ENCODE measurements at regions not wholly inside any gene's neighbourhood (a gene's known extent, or its start where the extent isn't known, plus 50 kb on each side); places are given as distances from the start of the nearest gene placed in this dataset.

DNA sequence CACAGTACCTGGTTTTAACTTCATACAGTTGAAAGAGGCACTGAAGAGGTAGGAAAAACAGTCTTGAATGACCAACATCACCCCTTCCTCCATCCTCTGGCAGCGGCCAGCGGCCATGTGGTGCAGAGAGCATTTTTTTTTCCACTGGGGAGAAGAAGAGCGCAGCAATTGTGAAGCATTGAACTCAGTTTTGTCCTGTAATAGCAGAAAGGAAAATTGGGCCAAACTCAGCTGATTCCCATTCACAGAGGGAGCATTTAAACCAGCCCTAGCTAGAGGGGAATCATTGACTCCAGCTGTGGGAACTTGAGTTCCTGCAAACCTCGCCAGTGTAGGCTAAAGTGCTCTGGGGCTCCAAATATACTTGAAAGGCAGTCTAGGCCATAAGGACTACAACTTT is 316.6 kb upstream of the CHST9 start:
- Histone ChIP-seq H3K36me3 (no peaks in the 10 kb centered on the region), H3K4me3 (no peak overlapping the region), H3K27me3 (replicated peaks; ENCODE audit: insufficient read depth) (no peaks in the 10 kb centered on the region), H3K27ac (no peak overlapping the region), H3K9me3 (no peaks in the 10 kb centered on the region), H3K4me1 (ENCODE audit: control insufficient read depth in 1 of 2, low read depth in 2 of 2) (no peaks in the 10 kb centered on the region)
- DNase-seq (ENCODE audit: low spot score) (no peak), ATAC-seq (ENCODE audit: insufficient number of reproducible peaks, low FRiP score, low read depth) (no peak)
- TF ChIP-seq, protein P1, sequence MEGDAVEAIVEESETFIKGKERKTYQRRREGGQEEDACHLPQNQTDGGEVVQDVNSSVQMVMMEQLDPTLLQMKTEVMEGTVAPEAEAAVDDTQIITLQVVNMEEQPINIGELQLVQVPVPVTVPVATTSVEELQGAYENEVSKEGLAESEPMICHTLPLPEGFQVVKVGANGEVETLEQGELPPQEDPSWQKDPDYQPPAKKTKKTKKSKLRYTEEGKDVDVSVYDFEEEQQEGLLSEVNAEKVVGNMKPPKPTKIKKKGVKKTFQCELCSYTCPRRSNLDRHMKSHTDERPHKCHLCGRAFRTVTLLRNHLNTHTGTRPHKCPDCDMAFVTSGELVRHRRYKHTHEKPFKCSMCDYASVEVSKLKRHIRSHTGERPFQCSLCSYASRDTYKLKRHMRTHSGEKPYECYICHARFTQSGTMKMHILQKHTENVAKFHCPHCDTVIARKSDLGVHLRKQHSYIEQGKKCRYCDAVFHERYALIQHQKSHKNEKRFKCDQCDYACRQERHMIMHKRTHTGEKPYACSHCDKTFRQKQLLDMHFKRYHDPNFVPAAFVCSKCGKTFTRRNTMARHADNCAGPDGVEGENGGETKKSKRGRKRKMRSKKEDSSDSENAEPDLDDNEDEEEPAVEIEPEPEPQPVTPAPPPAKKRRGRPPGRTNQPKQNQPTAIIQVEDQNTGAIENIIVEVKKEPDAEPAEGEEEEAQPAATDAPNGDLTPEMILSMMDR (IDR thresholded peaks at IDR 0.05), result no peak

DNA sequence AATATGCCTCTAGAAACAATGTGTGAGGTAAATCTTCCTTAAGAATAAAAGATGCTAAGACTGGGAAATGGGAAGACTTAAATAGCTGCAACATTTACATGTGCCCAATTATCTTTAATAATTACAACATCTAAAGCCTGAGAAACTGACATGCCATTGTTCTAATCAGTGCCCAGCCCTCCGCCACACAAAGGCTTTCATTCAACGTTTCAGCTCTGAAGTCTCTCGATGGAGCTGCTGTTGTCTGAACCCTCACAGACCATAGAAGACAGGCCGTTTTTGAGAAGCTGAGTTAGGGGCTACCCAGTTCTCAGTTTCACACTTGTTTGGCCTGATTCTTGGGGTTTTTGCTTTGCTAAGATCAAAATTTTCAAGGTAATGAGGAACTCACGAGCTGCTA is 315.4 kb upstream of the CHST9 start:
- no peaks in the 10 kb centered on the region for H3K36me3 ChIP-seq
- DNase-seq (ENCODE audit: low spot score) (no peak), ATAC-seq (ENCODE audit: insufficient number of reproducible peaks, low FRiP score, low read depth) (no peak)
- H3K27ac ChIP-seq, result no peak overlapping the region
- H3K27me3 ChIP-seq (replicated peaks; ENCODE audit: insufficient read depth), result no peaks in the 10 kb centered on the region
- H3K9me3 ChIP-seq, result no peaks in the 10 kb centered on the region
- TF ChIP-seq, protein P1 (IDR thresholded peaks at IDR 0.05), result no peak
- H3K4me1 ChIP-seq (ENCODE audit: control insufficient read depth in 1 of 2, low read depth in 2 of 2), result no peaks in the 10 kb centered on the region
- H3K4me3 ChIP-seq, result no peak overlapping the region

DNA sequence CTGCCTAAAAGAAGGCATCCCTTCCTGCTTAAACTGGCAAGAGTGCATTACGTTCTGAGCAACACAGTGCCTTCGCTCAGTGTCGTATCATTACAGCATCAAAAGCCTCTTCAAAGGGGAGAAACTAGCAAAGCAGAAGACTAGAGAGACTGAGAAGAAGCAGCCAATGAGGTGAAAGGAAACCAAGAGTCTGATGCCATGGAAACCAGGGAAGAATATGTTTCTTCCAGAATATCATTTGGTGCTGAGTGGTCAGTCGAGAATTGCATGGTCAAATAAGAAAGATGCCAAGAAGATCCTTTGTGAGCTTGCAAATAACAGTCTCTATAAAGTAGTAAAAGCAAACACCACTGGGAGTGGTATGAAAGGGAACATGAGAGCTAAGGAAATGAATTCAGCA is 312.1 kb upstream of the CHST9 start:
- no peaks in the 10 kb centered on the region for H3K9me3 ChIP-seq
- ATAC-seq (ENCODE audit: insufficient number of reproducible peaks, low FRiP score, low read depth) (no peak), DNase-seq (ENCODE audit: low spot score) (no peak)
- no peak overlapping the region for H3K4me3 ChIP-seq
- TF ChIP-seq, protein P1 (IDR thresholded peaks at IDR 0.05), result no peak
- H3K4me1 ChIP-seq (ENCODE audit: control insufficient read depth in 1 of 2, low read depth in 2 of 2), result no peaks in the 10 kb centered on the region
- H3K27me3 ChIP-seq (replicated peaks; ENCODE audit: insufficient read depth), result no peaks in the 10 kb centered on the region
- H3K36me3 ChIP-seq, result no peaks in the 10 kb centered on the region
- H3K27ac ChIP-seq, result no peak overlapping the region

DNA sequence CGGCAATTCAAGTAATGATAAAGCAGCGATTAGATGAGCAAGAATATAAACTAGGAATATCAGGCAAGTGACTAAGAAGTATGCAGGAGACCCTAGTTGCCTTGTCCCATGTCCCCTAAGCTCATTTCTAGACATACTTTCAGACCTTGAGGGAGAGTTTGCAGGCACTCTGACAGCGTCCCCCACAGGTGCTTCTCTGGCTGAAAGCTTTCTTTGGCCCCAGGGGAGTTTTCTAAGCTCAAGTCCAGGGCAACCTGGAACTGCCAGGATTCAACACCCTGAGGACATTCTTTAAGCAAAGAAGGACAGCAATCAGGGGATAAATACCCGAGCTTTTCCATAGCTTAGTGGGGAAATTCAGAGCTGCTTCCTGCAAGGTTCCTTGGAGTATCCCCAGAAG is 308.1 kb upstream of the CHST9 start:
- H3K27ac ChIP-seq, result no peak overlapping the region
- H3K9me3 ChIP-seq, result no peaks in the 10 kb centered on the region
- no peaks in the 10 kb centered on the region for H3K4me1 ChIP-seq (ENCODE audit: control insufficient read depth in 1 of 2, low read depth in 2 of 2)
- no peaks in the 10 kb centered on the region for H3K36me3 ChIP-seq
- H3K27me3 ChIP-seq (replicated peaks; ENCODE audit: insufficient read depth), result no peaks in the 10 kb centered on the region
- ATAC-seq (ENCODE audit: insufficient number of reproducible peaks, low FRiP score, low read depth), result no peak
- TF ChIP-seq, protein P1 (IDR thresholded peaks at IDR 0.05), result no peak
- H3K4me3 ChIP-seq, result no peak overlapping the region
- no peak for DNase-seq (ENCODE audit: low spot score)

DNA sequence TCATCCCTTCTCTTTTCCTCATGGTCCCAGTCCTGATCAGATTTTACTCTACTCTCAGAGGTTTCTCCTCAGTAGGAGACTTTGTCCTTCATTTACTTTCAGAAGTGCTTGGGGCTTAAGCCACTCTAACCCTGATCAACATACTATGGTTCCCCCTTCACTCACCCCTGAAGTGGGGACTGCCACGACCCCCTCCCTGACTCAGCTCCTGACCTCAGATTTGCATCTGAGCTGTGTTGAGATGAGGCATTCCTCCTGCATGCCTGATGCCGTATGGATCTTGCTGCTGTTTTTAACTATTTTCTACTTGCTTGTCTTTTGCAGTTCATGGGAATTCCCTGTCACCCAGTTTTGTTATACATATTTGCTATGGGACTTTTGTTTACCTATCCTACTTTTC is 306.7 kb upstream of the CHST9 start:
- TF ChIP-seq, protein P1 (IDR thresholded peaks at IDR 0.05), result no peak

More for the DNA sequence above, 306.7 kb upstream of the CHST9 start:
- Histone ChIP-seq H3K36me3 (no peaks in the 10 kb centered on the region), H3K4me1 (ENCODE audit: control insufficient read depth in 1 of 2, low read depth in 2 of 2) (no peaks in the 10 kb centered on the region), H3K27ac (no peak overlapping the region), H3K27me3 (replicated peaks; ENCODE audit: insufficient read depth) (no peaks in the 10 kb centered on the region), H3K9me3 (no peaks in the 10 kb centered on the region), H3K4me3 (no peak overlapping the region)
- ATAC-seq (ENCODE audit: insufficient number of reproducible peaks, low FRiP score, low read depth) (no peak), DNase-seq (ENCODE audit: low spot score) (no peak)
